HG03064 (cell line): ENCODE measurements at regions not wholly inside any gene's neighbourhood (a gene's known extent, or its start where the extent isn't known, plus 50 kb on each side); places are given as distances from the start of the nearest gene placed in this dataset.
"Not testable (repeated sequence)": the region's sequence is repeated elsewhere in the genome, so short reads cannot be mapped to it uniquely, and the experiment has no call there.

Experiments used
- ATAC-seq: cut with Tn5 transposase; IDR thresholded peaks from one replicate; pipeline ENCODE4 v1.9.1; 2021; ENCODE audit warnings: low read depth; ENCODE audit not compliant: unreplicated experiment

DNA sequence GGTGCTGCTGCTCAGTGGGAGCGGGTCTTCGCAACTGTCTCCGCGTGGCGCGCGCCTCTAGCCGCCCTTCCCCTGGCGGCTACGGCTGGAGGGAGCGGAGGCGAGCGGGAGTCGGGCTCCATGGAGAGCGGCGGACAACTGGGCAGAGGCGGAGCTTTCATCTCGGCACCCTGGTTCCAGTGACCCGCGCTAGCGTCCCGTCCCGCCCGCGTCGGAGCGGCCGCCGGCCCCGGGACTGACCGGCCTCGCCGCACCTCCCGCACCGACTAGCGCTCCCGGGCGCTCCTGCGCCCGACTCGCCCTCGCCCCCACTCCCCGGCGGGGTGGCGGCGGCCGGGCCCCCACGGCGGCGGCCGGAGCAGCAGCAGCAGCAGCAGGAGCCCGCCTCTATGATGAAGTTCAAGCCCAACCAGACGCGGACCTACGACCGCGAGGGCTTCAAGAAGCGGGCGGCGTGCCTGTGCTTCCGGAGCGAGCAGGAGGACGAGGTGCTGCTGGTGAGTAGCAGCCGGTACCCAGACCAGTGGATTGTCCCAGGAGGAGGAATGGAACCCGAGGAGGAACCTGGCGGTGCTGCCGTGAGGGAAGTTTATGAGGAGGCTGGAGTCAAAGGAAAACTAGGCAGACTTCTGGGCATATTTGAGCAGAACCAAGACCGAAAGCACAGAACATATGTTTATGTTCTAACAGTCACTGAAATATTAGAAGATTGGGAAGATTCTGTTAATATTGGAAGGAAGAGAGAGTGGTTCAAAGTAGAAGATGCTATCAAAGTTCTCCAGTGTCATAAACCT is 69.2 kb upstream of the NOTCH2NLA start:
- ATAC-seq: not testable (repeated sequence)

DNA sequence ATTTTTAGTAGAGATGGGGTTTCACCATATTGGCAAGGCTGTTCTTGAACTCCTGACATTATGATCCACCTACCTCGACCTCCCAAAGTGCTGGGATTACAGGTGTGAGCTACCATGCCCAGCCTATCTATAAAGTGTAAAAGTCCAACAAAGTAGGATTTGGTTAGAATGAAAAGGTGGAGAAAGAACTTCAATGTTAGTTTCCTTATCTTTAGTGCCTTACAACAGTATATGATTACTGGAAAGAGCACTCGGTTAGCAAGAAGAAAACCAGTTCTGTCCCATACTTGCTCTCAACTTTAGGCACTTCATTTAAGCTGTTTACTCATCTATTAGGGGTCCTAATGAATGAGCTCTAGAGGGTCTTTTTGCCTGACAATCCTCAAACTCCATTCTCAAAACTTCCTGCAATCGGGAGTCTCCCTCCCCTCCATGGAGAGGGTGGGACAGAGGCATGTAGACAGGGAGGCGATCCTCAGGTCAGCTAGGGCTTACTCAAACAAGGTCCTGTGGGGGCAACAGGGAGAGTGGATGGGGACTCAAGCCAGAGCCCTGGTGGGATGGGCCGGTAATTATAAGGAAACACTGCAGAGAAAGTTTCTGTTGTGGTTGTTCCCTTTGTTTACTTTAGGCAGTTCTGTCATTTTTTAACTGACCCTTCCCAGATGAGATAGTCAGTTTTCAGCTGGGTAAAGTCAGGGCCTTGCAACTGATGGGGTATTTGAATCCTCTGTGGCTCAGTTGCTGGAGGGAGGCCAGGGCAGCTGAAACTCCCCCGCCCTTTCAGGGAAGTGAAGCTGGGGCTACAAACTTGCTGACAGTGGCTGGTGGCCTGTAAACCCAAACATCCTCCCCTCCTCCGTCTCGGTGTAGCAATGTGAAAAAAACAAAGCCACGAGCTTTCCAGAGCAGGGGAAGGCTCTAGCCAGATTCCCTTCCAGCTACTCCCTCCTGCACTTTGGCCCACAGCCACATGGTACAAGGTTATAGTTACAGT is 64.4 kb upstream of the NOTCH2NLA start:
- ATAC-seq: not testable (repeated sequence)

DNA sequence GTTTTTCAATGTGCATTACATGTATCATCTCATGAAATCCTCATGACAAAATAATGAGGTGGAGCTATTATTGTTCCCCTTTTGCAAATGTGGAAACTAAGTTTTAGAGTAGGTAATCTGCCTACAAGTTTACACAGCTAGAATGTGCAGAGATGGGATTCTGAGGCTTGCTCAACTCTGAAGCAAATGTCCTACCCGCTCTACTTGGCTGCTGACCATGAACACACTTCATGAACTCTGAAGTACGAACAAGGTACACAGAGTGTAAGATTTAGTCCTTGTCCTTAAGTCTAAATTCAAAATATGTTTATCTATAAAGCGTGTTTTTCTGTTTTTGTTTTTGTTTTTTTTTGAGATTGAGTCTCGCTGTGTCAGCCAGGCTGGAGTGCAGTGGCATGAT is 63.6 kb upstream of the NOTCH2NLA start:
- not testable (repeated sequence) for ATAC-seq

DNA sequence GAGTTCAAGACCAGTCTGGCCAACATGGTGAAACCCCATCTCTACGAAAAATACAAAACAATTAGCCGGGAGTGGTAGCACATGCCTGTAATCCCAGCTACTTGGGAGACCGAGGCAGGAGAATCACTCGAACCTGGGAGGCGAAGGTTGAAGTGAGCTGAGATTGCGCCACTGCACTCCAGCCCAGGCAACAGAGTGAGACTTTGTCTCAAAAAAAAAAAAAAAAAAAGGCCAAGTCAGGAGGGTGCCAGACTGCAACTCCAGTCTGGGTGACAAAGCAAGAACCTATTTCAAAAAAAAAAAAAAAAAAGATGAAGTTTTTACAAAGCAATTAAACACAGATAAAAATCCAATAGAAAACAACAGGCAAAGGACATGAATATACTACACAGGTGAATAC is 59.1 kb upstream of the NOTCH2NLA start:
- not testable (repeated sequence) for ATAC-seq

- not testable (repeated sequence) for ATAC-seq
Observed at GRCh38 chr1:146284760-146285159, 55.9 kb upstream of the NOTCH2NLA start.

- ATAC-seq: peak; percentile 54
Observed at GRCh38 chr1:146283527-146283880, 54.7 kb upstream of the NOTCH2NLA start.

- ATAC-seq: peak; percentile 81
Observed at GRCh38 chr1:146282807-146283526, 54.1 kb upstream of the NOTCH2NLA start.

DNA sequence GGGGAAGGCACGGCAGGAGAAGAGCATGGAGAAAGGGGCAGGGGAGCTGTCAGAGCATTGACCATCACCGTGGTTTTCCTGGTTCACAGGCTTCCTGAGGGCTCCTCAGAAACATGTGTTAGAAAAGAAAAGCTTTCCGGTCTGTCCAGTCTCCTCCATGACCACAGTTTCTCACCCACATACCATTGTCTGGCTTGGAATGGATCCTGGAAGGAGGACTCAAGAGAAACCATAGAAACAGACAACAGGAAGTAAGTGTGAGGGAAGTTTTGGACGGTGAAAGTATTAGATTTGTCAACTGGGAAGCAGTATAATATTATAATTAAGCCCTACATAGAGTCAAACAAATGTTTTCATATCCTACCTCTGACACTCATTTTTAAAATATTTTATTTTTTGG is 52.7 kb upstream of the NOTCH2NLA start:
- not testable (repeated sequence) for ATAC-seq

DNA sequence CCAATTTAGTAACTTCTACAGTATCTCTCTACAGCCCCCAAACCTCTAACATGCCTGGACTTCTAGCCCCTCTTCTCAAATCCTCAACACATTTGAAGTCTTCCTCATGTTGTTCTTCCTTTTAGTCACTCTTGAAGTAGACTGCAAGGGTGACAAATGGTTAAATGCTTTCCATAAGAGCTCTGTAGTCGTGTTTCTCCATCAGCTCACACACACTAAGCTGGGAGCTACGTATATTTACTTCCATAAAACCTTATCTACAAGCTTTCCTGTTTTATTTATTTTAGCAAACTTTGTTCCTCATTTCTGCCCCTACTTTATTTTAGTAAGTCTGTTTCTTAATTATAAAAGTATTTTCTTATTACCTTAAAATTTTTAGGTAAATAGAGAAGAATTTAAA is 49.9 kb upstream of the NOTCH2NLA start:
- not testable (repeated sequence) for ATAC-seq
